Lung (tissue), 11 donors: ENCODE measurements at regions not wholly inside any gene's neighbourhood (a gene's known extent, or its start where the extent isn't known, plus 50 kb on each side); places are given as distances from the start of the nearest gene placed in this dataset.
A peak's percentile ranks its signal among the peaks of the same experiment; 100 is the strongest.

Experiments used
- ATAC-seq: fragments of 200-7000 bp; cut with Tn5 transposase; one replicate; pipeline ENCODE4 v1.9.1; 2020; ENCODE audit warnings: moderate number of reproducible peaks; ENCODE audit not compliant: insufficient read depth, low FRiP score
- DNase-seq, 3 donors: peaks; one replicate each; pipeline ENCODE4 v3.0.0-alpha.2; 2013 to 2017
- H3K27ac ChIP-seq, 2 donors: one replicate each; pipeline ENCODE4 v1.5.1; 2013; ENCODE audit warnings: mild to moderate bottlenecking in 2 of 2, moderate library complexity in 2 of 2, control low read depth in 1 of 2, inconsistent platforms in 1 of 2, low read depth in 1 of 2, low read length in 1 of 2
- H3K27me3 ChIP-seq, 3 donors: one replicate each; pipeline ENCODE4 v1.5.1; 2013; ENCODE audit warnings: low read length in 2 of 3; ENCODE audit not compliant: control insufficient read depth in 3 of 3, insufficient read depth in 3 of 3
- H3K36me3 ChIP-seq, 4 donors: one replicate each; pipeline ENCODE4 v1.5.1; 2013; ENCODE audit warnings: low read length in 4 of 4, mild to moderate bottlenecking in 1 of 4, moderate library complexity in 1 of 4; ENCODE audit not compliant: control insufficient read depth in 4 of 4, insufficient read depth in 4 of 4
- H3K4me1 ChIP-seq, 5 donors: one replicate each; pipeline ENCODE4 v1.5.1; 2013; ENCODE audit warnings: low read length in 5 of 5, mild to moderate bottlenecking in 2 of 5, moderate library complexity in 1 of 5; ENCODE audit not compliant: control insufficient read depth in 5 of 5, insufficient read depth in 5 of 5
- H3K4me3 ChIP-seq: one replicate; pipeline ENCODE4 v1.5.1; 2013; ENCODE audit warnings: mild to moderate bottlenecking, control low read depth, moderate library complexity
- H3K9ac ChIP-seq, 2 donors: one replicate each; pipeline ENCODE4 v1.5.1; 2013; ENCODE audit warnings: low read length in 2 of 2, control low read depth in 1 of 2; ENCODE audit not compliant: insufficient read depth in 1 of 2
- H3K9me3 ChIP-seq, 4 donors: one replicate each; pipeline ENCODE4 v1.5.1; 2013; ENCODE audit warnings: low read length in 3 of 4, mild to moderate bottlenecking in 1 of 4, moderate library complexity in 1 of 4; ENCODE audit not compliant: control insufficient read depth in 4 of 4, insufficient read depth in 3 of 4
- CTCF ChIP-seq: IDR thresholded peaks from 2 replicates; pipeline ENCODE4 v1.5.1; 2012; ENCODE audit warnings: mild to moderate bottlenecking; ENCODE audit errors: control extremely low read depth, extremely low read depth
- WGBS, 2 donors: extraction: QIAGEN DNeasy Blood & Tissue Kit; methylation state at CpG; one replicate each; pipeline ENCODE4 v1.1.7; 2013; 5-methylcytosine and 5-hydroxymethylcytosine counted together
- donor health status: control.
- donor health status: control.
- donor health status: Bipolar disorder and iron deficiency.
- donor health status: healthy.
- donor health status: DM: yes; HTN: yes; CAD: no.

GRCh38 chr5:114266374-114266773 is 95.5 kb upstream of the KCNN2 start:
- Histone ChIP-seq H3K27ac (no peak overlapping the region), H3K4me3 (no peak overlapping the region), H3K9me3 (no peaks in the 10 kb centered on the region), H3K27me3 (no peaks in the 10 kb centered on the region), H3K9ac (no peak overlapping the region), H3K36me3 (no peaks in the 10 kb centered on the region), H3K4me1 (no peaks in the 10 kb centered on the region)
- WGBS, 2 donors: 91% methylated on average over 1 of the region's 1 CpG
- TF ChIP-seq CTCF: no peak
- no peak for DNase-seq
- ATAC-seq: peak; percentile 16

GRCh38 chr5:114296191-114296590 is 65.7 kb upstream of the KCNN2 start:
- H3K27me3 ChIP-seq: no peaks in the 10 kb centered on the region
- H3K36me3 ChIP-seq: no peaks in the 10 kb centered on the region
- no peak overlapping the region for H3K27ac ChIP-seq
- no peak for ATAC-seq
- no peak overlapping the region for H3K9ac ChIP-seq
- 59 to 70% methylated on average over 1 of the region's 1 CpG for WGBS, 2 donors
- no peak overlapping the region for H3K4me3 ChIP-seq
- TF ChIP-seq CTCF: no peak
- H3K4me1 ChIP-seq: no peaks in the 10 kb centered on the region
- H3K9me3 ChIP-seq: peaks cover 0 to 3% (median 0%) of the 10 kb centered on the region in 4 donors
- DNase-seq: peak in 1 of 3 donors; percentile 14

GRCh38 chr5:114297915-114298314 is 64.0 kb upstream of the KCNN2 start:
- Histone ChIP-seq H3K9ac (no peak overlapping the region), H3K9me3 (peaks cover 0 to 3% (median 0%) of the 10 kb centered on the region in 4 donors), H3K36me3 (no peaks in the 10 kb centered on the region), H3K4me1 (peaks cover 0 to 4% (median 0%) of the 10 kb centered on the region in 5 donors), H3K4me3 (no peak overlapping the region), H3K27me3 (no peaks in the 10 kb centered on the region), H3K27ac (no peak overlapping the region)
- 73 to 84% methylated on average over 3 of the region's 3 CpGs for WGBS, 2 donors
- no peak for DNase-seq
- no peak for ATAC-seq
- no peak for TF ChIP-seq CTCF
